ENCODE measurements at regions not wholly inside any gene's neighbourhood (a gene's known extent, or its start where the extent isn't known, plus 50 kb on each side); places are given as distances from the start of the nearest gene placed in this dataset.

DNA sequence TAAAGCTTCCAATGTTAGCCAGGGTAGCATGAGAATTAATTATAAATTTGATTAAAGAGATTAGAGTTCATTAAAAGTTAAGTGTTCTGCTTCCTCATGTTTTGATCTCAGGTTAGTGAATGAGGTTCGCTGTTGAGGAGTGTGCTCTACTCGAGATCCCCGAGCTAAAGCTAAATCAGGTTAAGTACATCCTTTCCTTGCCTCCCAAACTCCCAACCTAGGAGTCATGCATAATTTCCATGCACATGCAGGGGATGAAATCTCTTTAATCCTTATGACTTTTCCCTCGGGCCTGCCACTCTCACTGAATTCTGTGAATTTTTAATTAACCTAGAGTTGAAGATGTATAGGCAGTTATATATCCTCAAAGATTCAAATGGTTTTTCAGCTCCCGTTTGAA, 156.1 kb upstream of the NCK2 start:
- Mint-ChIP-seq H3K27ac (no peak overlapping the region), H3K4me1 (peaks cover 12% of the 10 kb centered on the region), H3K4me3 (no peak overlapping the region), H3K27me3 (no peaks in the 10 kb centered on the region), H3K9me3 (peaks cover 23% of the 10 kb centered on the region), H3K36me3 (peaks cover 5% of the 10 kb centered on the region)
- ATAC-seq (ENCODE audit: low read depth) (no peak), DNase-seq (no peak)
- POLR2A ChIA-PET = no interaction called here

DNA sequence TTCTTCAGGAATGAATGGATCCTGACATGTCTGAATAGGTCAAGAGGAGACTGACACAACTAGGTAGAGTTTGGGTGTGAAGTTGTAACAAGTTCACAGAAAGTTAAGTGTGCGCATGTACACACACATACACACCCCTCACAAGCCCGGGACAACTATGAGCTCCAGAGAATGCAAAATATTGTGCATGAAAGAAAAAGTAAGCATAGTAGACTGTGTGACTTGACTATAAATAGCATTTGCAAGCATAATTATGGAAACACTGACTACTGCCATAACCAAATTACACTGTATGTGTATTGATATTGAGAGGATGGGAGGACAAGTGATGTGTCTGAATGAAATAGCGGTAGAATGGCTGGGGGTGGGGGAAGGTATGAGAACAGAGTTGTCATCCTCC, 157.1 kb upstream of the NCK2 start:
- Mint-ChIP-seq H3K9me3 (peaks cover 23% of the 10 kb centered on the region), H3K36me3 (peaks cover 5% of the 10 kb centered on the region), H3K4me3 (no peak overlapping the region), H3K27ac (no peak overlapping the region), H3K27me3 (no peaks in the 10 kb centered on the region), H3K4me1 (peaks cover 15% of the 10 kb centered on the region)
- ATAC-seq (ENCODE audit: low read depth) (no peak), DNase-seq (no peak)
- POLR2A ChIA-PET = no interaction called here

DNA sequence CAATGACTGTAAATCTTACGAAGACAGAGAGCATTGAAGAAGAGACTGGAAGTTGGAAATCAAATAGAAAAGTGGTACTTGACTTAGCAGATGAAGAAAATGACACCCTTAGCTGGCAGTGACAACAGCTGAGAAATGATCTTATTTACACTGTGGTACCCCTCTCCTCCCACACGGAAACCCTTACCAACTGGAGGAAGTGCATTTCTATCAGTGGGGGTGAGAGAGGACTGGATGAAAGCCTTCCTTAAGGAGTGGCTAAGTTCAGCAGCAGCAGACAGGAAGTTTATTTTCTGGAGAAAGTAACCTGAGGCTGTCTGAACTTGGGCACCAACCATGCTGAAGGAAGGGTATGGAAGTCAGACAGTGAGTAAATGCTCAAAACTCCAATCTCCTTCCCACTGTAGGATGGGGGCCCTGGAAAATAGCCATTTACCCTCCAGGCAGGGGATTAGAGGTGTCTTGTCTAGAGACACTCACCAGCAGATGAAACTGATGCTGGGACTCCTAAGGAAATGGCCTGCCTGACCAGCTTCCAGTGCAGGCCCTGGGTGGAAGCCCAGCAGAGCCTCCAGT, 160.2 kb upstream of the NCK2 start:
- POLR2A ChIA-PET = no interaction called here
- H3K27ac Mint-ChIP-seq = no peak overlapping the region
- peaks cover 5% of the 10 kb centered on the region for H3K36me3 Mint-ChIP-seq
- peaks cover 16% of the 10 kb centered on the region for H3K9me3 Mint-ChIP-seq
- H3K27me3 Mint-ChIP-seq = peaks cover under 1% of the 10 kb centered on the region
- ATAC-seq (ENCODE audit: low read depth) (no peak), DNase-seq (no peak)
- no peak overlapping the region for H3K4me3 Mint-ChIP-seq
- peaks cover 15% of the 10 kb centered on the region for H3K4me1 Mint-ChIP-seq

DNA sequence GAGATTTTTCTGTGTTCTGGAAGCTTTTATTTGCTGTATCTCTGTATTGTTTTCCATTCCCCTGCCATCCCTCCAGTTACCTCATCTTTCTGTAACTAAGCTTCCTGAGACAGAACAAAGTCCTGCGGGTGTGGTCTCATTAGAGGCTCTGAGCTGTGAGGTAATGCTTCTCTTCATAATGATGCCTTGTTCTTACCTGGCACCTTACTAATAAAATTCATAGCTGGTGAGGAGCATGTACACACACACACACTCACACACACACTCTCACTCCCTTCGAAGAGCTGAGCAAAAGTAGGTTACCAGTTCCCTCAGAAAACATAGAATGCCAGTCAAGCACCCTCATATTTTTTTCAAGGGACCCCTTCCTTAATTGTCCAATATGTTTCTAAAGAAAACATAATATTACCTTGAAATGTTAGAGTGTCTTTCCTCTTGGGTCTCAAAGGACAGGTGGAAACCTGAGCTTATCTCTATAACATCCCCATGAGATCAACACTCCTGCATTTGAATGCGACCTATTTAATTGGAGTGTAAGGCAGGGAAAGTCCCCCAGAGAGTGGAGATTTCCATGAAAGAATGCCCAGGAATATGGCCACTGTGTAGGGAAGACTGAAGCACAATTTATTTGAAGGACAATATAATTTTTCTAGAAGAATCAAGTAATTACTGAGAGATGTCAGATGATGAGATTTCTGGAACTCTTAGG, 161.6 kb upstream of the NCK2 start:
- H3K27me3 Mint-ChIP-seq = peaks cover 2% of the 10 kb centered on the region
- DNase-seq (no peak), ATAC-seq (ENCODE audit: low read depth) (no peak)
- H3K4me1 Mint-ChIP-seq = peaks cover 15% of the 10 kb centered on the region
- no peak overlapping the region for H3K4me3 Mint-ChIP-seq
- H3K36me3 Mint-ChIP-seq = peaks cover 1% of the 10 kb centered on the region
- H3K9me3 Mint-ChIP-seq = peaks cover 11% of the 10 kb centered on the region
- POLR2A ChIA-PET = interaction anchor here (1.3 kb wide), 1 partner anchor 163 kb away, joined by 3 read pairs; no protein-coding TSS in a partner anchor
- H3K27ac Mint-ChIP-seq = no peak overlapping the region

DNA sequence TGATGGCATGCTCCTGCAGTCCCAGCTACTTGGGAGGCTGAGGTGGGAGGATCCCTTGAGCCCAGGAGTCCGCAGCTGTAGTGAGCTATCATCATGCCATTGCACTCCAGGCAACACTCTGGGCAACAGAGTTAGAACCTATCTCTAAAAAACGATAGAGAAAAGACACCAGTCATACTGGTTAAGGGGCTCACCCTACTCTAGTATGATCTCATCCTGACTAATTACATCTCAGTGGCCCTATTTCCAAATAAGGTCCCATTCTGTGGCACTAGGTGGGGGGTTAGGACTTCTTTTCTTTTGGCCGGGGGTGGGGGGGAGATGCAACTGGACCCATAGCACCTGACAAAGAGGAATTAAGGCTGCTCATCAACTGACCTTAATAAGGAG, 163.2 kb upstream of the NCK2 start:
- DNase-seq (no peak), ATAC-seq (ENCODE audit: low read depth) (no peak)
- Mint-ChIP-seq H3K36me3 (no peaks in the 10 kb centered on the region), H3K4me1 (peaks cover 17% of the 10 kb centered on the region), H3K27me3 (peaks cover 2% of the 10 kb centered on the region), H3K9me3 (peaks cover 2% of the 10 kb centered on the region), H3K4me3 (no peak overlapping the region), H3K27ac (no peak overlapping the region)
- POLR2A ChIA-PET = no interaction called here

DNA sequence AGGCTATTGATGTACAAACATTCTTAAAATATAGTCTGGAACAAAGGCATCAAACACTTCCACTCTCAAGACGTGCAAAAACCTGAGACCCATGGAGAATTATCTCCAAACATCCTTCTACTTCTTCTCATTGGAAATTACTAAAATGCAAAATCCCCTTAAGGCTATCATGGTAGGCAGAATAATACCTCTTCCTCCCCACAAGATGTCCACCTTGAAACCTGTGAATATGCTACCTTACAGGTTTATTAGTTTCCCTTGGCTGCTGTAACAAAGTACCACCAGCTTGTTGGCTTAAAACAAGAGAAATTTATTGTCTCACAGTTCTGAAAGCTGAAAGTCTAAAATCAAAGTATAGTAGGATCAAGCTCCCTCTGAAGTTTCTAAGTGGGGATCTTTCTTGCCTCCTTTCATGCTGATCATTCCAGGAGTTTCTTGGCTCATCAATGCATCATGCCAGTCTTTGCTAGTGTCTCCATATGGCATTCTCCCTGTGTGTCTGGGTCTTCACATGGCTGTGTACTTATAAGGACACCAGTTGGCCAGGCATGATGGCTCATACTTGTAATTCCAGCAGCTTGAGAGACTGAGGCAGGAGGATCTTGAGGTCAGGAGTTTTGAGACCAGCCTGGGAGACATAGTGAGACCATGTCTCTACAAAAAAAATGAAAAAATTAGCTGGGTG, 163.7 kb upstream of the NCK2 start:
- no peaks in the 10 kb centered on the region for H3K36me3 Mint-ChIP-seq
- no peak overlapping the region for H3K4me3 Mint-ChIP-seq
- peaks cover 2% of the 10 kb centered on the region for H3K9me3 Mint-ChIP-seq
- peaks cover 21% of the 10 kb centered on the region for H3K4me1 Mint-ChIP-seq
- peaks cover 2% of the 10 kb centered on the region for H3K27me3 Mint-ChIP-seq
- DNase-seq = no peak
- no peak overlapping the region for H3K27ac Mint-ChIP-seq
- POLR2A ChIA-PET = no interaction called here
- no peak for ATAC-seq (ENCODE audit: low read depth)

DNA sequence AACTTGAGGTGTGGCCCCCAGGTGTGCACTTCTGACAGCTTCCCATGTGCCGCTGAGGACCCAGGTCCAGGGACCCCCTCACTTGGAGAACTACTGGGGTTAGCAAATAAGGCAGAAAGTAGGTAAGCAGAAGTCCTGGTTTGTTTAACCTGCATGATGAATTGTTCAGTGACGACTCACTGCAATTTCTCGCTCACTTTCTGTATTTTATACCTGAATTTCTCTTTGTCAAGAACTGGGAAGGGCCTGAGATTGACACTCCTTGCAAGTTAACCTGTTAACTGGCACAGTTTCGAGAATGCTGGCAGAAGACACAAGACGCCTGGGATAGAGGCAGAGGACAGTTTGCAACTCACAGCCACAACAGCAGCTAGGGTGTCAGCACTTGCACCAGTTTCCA, 164.5 kb upstream of the NCK2 start:
- Mint-ChIP-seq H3K27ac (no peak overlapping the region), H3K4me1 (peaks cover 26% of the 10 kb centered on the region), H3K4me3 (no peak overlapping the region), H3K27me3 (peaks cover 2% of the 10 kb centered on the region), H3K36me3 (no peaks in the 10 kb centered on the region), H3K9me3 (peaks cover 2% of the 10 kb centered on the region)
- DNase-seq = no peak
- POLR2A ChIA-PET = no interaction called here
- no peak for ATAC-seq (ENCODE audit: low read depth)

DNA sequence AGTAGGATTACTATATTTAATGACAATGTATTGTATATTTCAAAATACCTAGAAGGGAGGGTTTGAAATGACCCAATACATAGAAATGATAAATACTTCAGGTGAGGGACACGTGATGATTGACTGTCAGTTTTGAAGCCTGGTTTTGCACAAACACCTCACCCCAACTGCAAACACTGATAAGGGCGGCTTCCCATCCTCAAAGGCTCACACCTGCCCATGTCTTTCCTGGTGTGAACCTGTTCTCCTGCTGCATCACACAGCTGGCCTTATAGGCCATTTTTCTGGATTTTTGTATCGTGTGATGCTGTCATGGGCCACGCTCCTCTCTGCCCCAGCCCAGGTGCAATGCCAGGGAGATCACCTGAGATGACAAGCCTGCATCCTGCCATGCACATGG, 166.5 kb upstream of the NCK2 start:
- no peak for ATAC-seq (ENCODE audit: low read depth)
- Mint-ChIP-seq H3K27ac (no peak overlapping the region), H3K36me3 (no peaks in the 10 kb centered on the region), H3K9me3 (no peaks in the 10 kb centered on the region), H3K4me1 (peaks cover 17% of the 10 kb centered on the region), H3K27me3 (peaks cover 2% of the 10 kb centered on the region), H3K4me3 (no peak overlapping the region)
- no peak for DNase-seq
- POLR2A ChIA-PET = interaction anchor here (0.6 kb wide), 1 partner anchor 221 kb away, joined by 5 read pairs; no protein-coding TSS in a partner anchor

DNA sequence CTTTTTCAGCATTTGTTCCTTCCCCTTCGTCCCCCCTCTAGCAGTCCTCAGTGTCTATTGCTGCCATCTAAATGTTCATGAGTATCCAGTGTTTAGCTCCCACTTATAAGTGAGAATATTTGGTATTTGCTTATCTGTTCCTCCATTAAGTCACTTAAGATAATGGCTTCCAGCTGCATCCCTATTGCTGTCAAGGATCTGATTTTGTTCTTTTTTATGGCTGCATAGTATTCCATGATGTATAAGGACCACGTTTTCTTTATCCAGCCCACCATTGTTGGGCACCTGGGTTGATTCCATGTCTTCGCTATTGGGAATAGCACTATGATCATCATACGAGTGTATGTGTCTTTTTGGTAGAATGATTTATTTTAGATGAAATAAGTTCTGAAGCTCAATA, 166.9 kb upstream of the NCK2 start:
- no peaks in the 10 kb centered on the region for H3K36me3 Mint-ChIP-seq
- H3K27ac Mint-ChIP-seq = no peak overlapping the region
- peaks cover 2% of the 10 kb centered on the region for H3K27me3 Mint-ChIP-seq
- DNase-seq (no peak), ATAC-seq (ENCODE audit: low read depth) (no peak)
- H3K4me1 Mint-ChIP-seq = peaks cover 15% of the 10 kb centered on the region
- POLR2A ChIA-PET = interaction anchor here (0.6 kb wide), 1 partner anchor 221 kb away, joined by 5 read pairs; no protein-coding TSS in a partner anchor
- no peaks in the 10 kb centered on the region for H3K9me3 Mint-ChIP-seq
- no peak overlapping the region for H3K4me3 Mint-ChIP-seq

DNA sequence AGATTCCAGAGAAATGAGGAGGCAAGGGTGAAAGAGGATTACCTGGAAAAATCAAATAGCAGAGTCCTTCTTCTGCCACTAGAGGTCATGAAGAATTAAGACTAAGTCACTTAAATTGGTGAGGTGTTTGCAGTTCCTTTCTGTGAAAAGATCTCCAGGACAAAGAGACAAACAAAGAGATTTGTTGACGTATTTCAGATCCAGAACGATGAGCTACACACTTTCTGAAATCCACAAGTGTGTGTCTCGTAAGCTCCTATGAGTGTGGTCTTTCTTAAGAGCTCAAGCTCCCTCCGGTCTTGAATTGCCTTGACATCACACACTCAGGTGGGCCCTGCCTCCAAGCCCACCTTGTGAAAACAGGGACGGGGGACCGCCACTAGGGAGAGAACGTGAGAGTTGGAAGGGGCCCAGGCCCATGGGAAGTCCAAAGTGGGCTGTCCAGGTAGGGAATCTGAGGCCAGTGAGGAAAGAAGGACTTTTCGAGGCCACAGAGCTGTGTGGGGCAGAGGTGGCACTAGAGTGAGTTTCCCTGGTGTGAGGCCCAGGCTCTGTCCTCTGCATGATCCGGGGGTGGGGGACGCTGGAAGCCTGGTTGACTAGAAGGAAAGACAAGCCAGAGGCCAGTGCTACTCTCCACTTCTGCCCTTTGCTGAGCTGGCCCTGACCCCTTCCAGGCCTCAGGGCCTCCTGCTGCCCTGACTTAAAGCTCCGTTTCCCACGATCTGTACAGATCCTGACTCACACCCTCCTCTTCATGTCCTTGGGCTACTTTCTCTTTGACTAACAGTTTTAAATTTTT, 168.1 kb upstream of the NCK2 start:
- Mint-ChIP-seq H3K27me3 (peaks cover 2% of the 10 kb centered on the region), H3K9me3 (no peaks in the 10 kb centered on the region), H3K27ac (peak overlapping the region; percentile 58), H3K4me3 (no peak overlapping the region), H3K36me3 (no peaks in the 10 kb centered on the region), H3K4me1 (peaks cover 17% of the 10 kb centered on the region)
- POLR2A ChIA-PET = interaction anchor here (0.9 to 1.2 kb wide), 3 partner anchors 210 to 518 kb away, joined by 3 to 4 read pairs (median 4); no protein-coding TSS in a partner anchor
- DNase-seq (no peak), ATAC-seq (ENCODE audit: low read depth) (peak; percentile 45)

DNA sequence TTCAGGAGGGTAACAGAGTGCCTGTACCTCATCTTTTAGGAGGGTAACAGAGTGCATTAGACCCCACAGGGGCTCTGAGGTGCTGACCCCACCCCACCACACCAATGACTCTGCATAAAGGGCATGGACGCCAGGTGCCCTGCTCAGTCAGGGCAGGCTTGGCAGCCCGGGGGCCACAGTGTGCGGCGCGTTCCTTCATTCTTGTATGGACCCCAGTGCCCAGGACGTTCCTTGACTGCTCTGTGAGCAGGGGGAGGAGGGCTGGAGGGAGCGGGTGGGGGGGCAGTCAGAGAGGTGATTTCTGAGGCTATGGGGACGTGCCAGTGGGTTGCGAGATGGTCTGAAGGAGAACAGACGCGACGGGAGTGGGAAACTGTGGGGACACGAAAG, 168.7 kb upstream of the NCK2 start:
- no peaks in the 10 kb centered on the region for H3K36me3 Mint-ChIP-seq
- no peak overlapping the region for H3K4me3 Mint-ChIP-seq
- peaks cover 2% of the 10 kb centered on the region for H3K27me3 Mint-ChIP-seq
- H3K9me3 Mint-ChIP-seq = no peaks in the 10 kb centered on the region
- peak overlapping the region; percentile 58 for H3K27ac Mint-ChIP-seq
- POLR2A ChIA-PET = interaction anchor here (0.6 to 1.2 kb wide), 4 partner anchors 211 to 519 kb away, joined by 3 to 4 read pairs (median 4); no protein-coding TSS in a partner anchor
- H3K4me1 Mint-ChIP-seq = peaks cover 17% of the 10 kb centered on the region
- DNase-seq (no peak), ATAC-seq (ENCODE audit: low read depth) (no peak)

DNA sequence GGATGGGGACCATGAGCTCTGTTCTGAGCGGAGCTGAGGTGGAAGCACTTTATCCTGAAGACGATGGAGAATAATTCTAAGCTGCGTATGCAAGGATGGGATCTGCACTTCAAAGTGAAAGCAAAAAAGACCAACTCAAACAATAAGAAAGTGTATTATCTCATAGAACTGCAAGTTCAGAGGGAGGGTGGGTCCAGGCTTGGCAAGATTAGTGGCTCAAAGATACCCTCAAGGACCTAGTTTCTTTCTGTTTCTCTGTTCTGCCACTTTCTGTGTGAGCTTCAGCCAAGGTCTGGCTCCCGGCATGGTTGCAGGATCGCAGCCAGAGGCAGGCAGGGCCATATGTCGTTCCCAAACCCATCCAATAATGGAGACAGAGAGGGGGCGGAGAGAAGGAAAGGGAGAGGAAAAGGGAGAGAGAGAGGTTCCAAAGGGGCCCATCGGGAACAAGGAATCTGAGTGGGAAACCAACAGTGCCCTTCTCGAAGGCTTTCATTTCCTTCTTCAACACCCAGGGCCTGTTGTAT, 169.2 kb upstream of the NCK2 start:
- peaks cover 2% of the 10 kb centered on the region for H3K27me3 Mint-ChIP-seq
- H3K36me3 Mint-ChIP-seq = no peaks in the 10 kb centered on the region
- peak overlapping the region; percentile 60 for H3K27ac Mint-ChIP-seq
- H3K9me3 Mint-ChIP-seq = no peaks in the 10 kb centered on the region
- no peak for DNase-seq
- peaks cover 17% of the 10 kb centered on the region for H3K4me1 Mint-ChIP-seq
- no peak overlapping the region for H3K4me3 Mint-ChIP-seq
- no peak for ATAC-seq (ENCODE audit: low read depth)
- POLR2A ChIA-PET = interaction anchor here (0.6 kb wide), 1 partner anchor 265 kb away, joined by 3 read pairs; no protein-coding TSS in a partner anchor

DNA sequence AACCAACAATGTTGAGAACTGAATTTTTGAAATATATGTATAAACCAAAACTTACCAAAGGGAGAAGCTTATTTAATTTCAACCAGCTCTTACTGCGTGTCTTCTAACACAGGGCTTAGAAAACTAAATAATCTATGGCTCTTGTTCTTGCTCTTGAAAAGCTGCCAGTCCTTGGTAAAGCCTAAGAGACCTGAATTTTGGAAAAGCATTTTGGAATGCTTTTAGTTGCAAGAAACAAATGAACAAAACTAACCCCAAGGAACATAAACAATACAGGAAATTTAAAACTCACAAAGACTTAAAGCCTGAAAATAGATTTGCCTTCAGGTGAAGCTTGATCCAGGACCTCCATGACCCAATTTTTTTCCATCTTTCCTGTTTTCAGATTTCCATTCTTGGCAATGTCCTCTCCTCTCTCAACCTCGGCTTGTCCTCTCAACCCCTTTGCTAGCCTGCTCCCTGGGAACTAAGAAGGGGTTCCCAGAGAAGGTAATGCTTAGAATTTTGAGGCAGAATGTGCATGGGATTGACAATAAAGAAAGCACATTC, 169.8 kb upstream of the NCK2 start:
- DNase-seq = no peak
- Mint-ChIP-seq H3K36me3 (no peaks in the 10 kb centered on the region), H3K4me1 (peaks cover 17% of the 10 kb centered on the region), H3K27me3 (peaks cover 9% of the 10 kb centered on the region), H3K27ac (no peak overlapping the region), H3K9me3 (no peaks in the 10 kb centered on the region), H3K4me3 (no peak overlapping the region)
- POLR2A ChIA-PET = no interaction called here
- no peak for ATAC-seq (ENCODE audit: low read depth)
